WTC11 (cell line): ENCODE measurements at regions not wholly inside any gene's neighbourhood (a gene's known extent, or its start where the extent isn't known, plus 50 kb on each side); places are given as distances from the start of the nearest gene placed in this dataset.

Experiments
- ATAC-seq: fragments of 200-7000 bp; cut with Tn5 transposase; 2 replicates; pipeline ENCODE4 v1.10.0; 2021; ENCODE audit warnings: mild to moderate bottlenecking, moderate library complexity
- CTCF ChIA-PET: fragments of 300-600 bp; sonication (Branson Sonifier 250); formaldehyde crosslinking; loops from one replicate; lab custom pipeline; 2021; ENCODE audit warnings: antibody characterized with exemption; lab: Charles Lee
- POLR2A ChIA-PET: fragments of 350-600 bp; sonication (Branson Sonifier 250); formaldehyde crosslinking; loops from one replicate; lab custom pipeline; 2021; ENCODE audit warnings: antibody characterized with exemption; lab: Charles Lee
- DNase-seq: peaks from one replicate; pipeline ENCODE4 v3.0.0; 2021; ENCODE audit warnings: low spot score
- H3K27ac Mint-ChIP-seq: 2 replicates; pipeline ENCODE4 v1.8.0; 2021; ENCODE audit warnings: mixed read lengths
- H3K27me3 Mint-ChIP-seq: 2 replicates; pipeline ENCODE4 v1.8.0; 2021; ENCODE audit warnings: low read depth, mild to moderate bottlenecking, moderate library complexity, mixed read lengths
- H3K36me3 Mint-ChIP-seq: 2 replicates; pipeline ENCODE4 v1.8.0; 2021; ENCODE audit warnings: mixed read lengths
- H3K4me1 Mint-ChIP-seq: 2 replicates; pipeline ENCODE4 v1.8.0; 2022; ENCODE audit warnings: mixed read lengths
- H3K4me3 Mint-ChIP-seq: 2 replicates; pipeline ENCODE4 v1.8.0; 2021; ENCODE audit warnings: mild to moderate bottlenecking, moderate library complexity, mixed read lengths
- H3K9me3 Mint-ChIP-seq: 2 replicates; pipeline ENCODE4 v1.8.0; 2021; ENCODE audit warnings: mixed read lengths
- AR ChIP-seq: fragments of 250-450 bp; sonication (Bioruptor Pico); IDR thresholded peaks from 2 replicates; pipeline ENCODE4 v1.9.0; 2021; ENCODE audit warnings: mild to moderate bottlenecking
- E2F5 ChIP-seq: sonication (generic); formaldehyde crosslinking; IDR thresholded peaks from 2 replicates; pipeline ENCODE4 v1.8.1; 2022; ENCODE audit warnings: mild to moderate bottlenecking, moderate library complexity, missing genetic modification reagents
- GTF2I ChIP-seq: fragments of 250-450 bp; sonication (Bioruptor Pico); conservative IDR thresholded peaks from 2 replicates; pipeline ENCODE4 v1.4.0; 2021; ENCODE audit warnings: mild to moderate bottlenecking
- JUN ChIP-seq: sonication (generic); formaldehyde crosslinking; IDR thresholded peaks from 2 replicates; pipeline ENCODE4 v1.8.0; 2023; ENCODE audit warnings: mild to moderate bottlenecking, missing genetic modification reagents
- MAX ChIP-seq: sonication (generic); formaldehyde crosslinking; IDR thresholded peaks from 2 replicates; pipeline ENCODE4 v1.8.0; 2022; ENCODE audit warnings: mild to moderate bottlenecking, missing genetic modification reagents
- NR2C2 ChIP-seq: sonication (generic); formaldehyde crosslinking; IDR thresholded peaks from 2 replicates; pipeline ENCODE4 v1.8.0; 2022; ENCODE audit warnings: mild to moderate bottlenecking, missing genetic modification reagents
- NR3C1 ChIP-seq: sonication (generic); formaldehyde crosslinking; conservative IDR thresholded peaks from 2 replicates; pipeline ENCODE4 v1.8.1; 2023; ENCODE audit warnings: low read depth, mild to moderate bottlenecking, missing genetic modification reagents
- PRDM15 ChIP-seq: sonication (generic); formaldehyde crosslinking; IDR thresholded peaks from 2 replicates; pipeline ENCODE4 v1.8.0; 2022; ENCODE audit warnings: missing genetic modification reagents
- RELA ChIP-seq: sonication (generic); formaldehyde crosslinking; IDR thresholded peaks from 2 replicates; pipeline ENCODE4 v1.8.1; 2022; ENCODE audit warnings: missing genetic modification reagents, mild to moderate bottlenecking, borderline replicate concordance
- SMAD4 ChIP-seq: sonication (generic); formaldehyde crosslinking; IDR thresholded peaks from 2 replicates; pipeline ENCODE4 v1.8.0; 2022; ENCODE audit warnings: mild to moderate bottlenecking, missing genetic modification reagents
- ZNF219 ChIP-seq: sonication (generic); formaldehyde crosslinking; IDR thresholded peaks from 2 replicates; pipeline ENCODE4 v1.8.0; 2023; ENCODE audit warnings: missing genetic modification reagents, mild to moderate bottlenecking, borderline replicate concordance
- ZNF317 ChIP-seq: sonication (generic); formaldehyde crosslinking; IDR thresholded peaks from 2 replicates; pipeline ENCODE4 v1.8.1; 2023; ENCODE audit warnings: low read depth, mild to moderate bottlenecking, moderate library complexity, missing genetic modification reagents, borderline replicate concordance
- ZNF416 ChIP-seq: fragments of 250-450 bp; sonication (Bioruptor Pico); IDR thresholded peaks from 2 replicates; pipeline ENCODE4 v1.9.0; 2021; ENCODE audit warnings: mild to moderate bottlenecking, inconsistent platforms
- TF ChIP-seq, protein P1 (sequence below): sonication (generic); formaldehyde crosslinking; IDR thresholded peaks from 2 replicates; pipeline ENCODE4 v1.8.0; 2023; ENCODE audit warnings: missing genetic modification reagents
- TF ChIP-seq, protein P2 (sequence below): sonication (generic); formaldehyde crosslinking; IDR thresholded peaks from 2 replicates; pipeline ENCODE4 v1.8.1; 2023; ENCODE audit warnings: mild to moderate bottlenecking, missing genetic modification reagents, borderline replicate concordance

DNA sequence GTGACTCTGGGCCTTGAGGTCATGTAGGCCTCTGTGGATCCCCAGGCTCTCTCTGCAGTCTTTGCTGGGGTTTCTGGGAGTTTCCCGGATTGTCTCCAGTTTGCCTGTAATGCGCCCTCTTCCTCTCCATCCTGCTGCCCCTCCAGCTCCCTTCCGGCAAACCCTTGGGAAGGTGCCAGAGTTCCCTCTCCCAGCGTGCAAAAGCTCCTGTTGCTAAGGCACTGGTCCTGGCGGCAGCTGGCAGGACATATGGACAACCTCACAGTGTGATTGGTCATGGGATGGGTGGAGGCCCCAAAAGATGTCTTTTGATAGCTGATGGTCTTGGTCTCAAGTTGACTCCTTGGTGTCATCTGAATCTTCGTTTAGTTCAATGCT lies 320.1 kb downstream of the CYP26B1 start:
- ATAC-seq (no peak), DNase-seq (no peak)
- H3K36me3 Mint-ChIP-seq = no peaks in the 10 kb centered on the region; the same call in 1 of the 2 replicates
- ChIA-PET CTCF (no interaction called here), POLR2A (no interaction called here)
- no peak overlapping the region for H3K4me3 Mint-ChIP-seq
- H3K27me3 Mint-ChIP-seq = no peaks in the 10 kb centered on the region; the same call in 1 of the 2 replicates
- no peaks in the 10 kb centered on the region for H3K4me1 Mint-ChIP-seq
- peaks cover 26% of the 10 kb centered on the region for H3K9me3 Mint-ChIP-seq
- TF ChIP-seq MAX (CRISPR knock-in tag) = no peak
- no peak for TF ChIP-seq JUN (CRISPR knock-in tag)
- TF ChIP-seq ZNF317 (CRISPR knock-in tag) = no peak
- no peak for TF ChIP-seq SMAD4 (CRISPR knock-in tag)
- no peak for TF ChIP-seq PRDM15 (CRISPR knock-in tag)
- TF ChIP-seq NR3C1 (CRISPR knock-in tag) = no peak
- TF ChIP-seq ZNF219 (CRISPR knock-in tag) = no peak
- TF ChIP-seq, protein P1, sequence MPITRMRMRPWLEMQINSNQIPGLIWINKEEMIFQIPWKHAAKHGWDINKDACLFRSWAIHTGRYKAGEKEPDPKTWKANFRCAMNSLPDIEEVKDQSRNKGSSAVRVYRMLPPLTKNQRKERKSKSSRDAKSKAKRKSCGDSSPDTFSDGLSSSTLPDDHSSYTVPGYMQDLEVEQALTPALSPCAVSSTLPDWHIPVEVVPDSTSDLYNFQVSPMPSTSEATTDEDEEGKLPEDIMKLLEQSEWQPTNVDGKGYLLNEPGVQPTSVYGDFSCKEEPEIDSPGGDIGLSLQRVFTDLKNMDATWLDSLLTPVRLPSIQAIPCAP (CRISPR knock-in tag) = no peak
- TF ChIP-seq ZNF416 (CRISPR knock-in tag) = no peak
- TF ChIP-seq RELA (CRISPR knock-in tag) = no peak
- no peak for TF ChIP-seq AR (CRISPR knock-in tag)
- TF ChIP-seq GTF2I (CRISPR knock-in tag) = no peak
- TF ChIP-seq, protein P2, sequence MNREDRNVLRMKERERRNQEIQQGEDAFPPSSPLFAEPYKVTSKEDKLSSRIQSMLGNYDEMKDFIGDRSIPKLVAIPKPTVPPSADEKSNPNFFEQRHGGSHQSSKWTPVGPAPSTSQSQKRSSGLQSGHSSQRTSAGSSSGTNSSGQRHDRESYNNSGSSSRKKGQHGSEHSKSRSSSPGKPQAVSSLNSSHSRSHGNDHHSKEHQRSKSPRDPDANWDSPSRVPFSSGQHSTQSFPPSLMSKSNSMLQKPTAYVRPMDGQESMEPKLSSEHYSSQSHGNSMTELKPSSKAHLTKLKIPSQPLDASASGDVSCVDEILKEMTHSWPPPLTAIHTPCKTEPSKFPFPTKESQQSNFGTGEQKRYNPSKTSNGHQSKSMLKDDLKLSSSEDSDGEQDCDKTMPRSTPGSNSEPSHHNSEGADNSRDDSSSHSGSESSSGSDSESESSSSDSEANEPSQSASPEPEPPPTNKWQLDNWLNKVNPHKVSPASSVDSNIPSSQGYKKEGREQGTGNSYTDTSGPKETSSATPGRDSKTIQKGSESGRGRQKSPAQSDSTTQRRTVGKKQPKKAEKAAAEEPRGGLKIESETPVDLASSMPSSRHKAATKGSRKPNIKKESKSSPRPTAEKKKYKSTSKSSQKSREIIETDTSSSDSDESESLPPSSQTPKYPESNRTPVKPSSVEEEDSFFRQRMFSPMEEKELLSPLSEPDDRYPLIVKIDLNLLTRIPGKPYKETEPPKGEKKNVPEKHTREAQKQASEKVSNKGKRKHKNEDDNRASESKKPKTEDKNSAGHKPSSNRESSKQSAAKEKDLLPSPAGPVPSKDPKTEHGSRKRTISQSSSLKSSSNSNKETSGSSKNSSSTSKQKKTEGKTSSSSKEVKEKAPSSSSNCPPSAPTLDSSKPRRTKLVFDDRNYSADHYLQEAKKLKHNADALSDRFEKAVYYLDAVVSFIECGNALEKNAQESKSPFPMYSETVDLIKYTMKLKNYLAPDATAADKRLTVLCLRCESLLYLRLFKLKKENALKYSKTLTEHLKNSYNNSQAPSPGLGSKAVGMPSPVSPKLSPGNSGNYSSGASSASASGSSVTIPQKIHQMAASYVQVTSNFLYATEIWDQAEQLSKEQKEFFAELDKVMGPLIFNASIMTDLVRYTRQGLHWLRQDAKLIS = no peak
- no peak for TF ChIP-seq E2F5 (CRISPR knock-in tag)
- no peak for TF ChIP-seq NR2C2
- TF ChIP-seq, all 79 proteins: peak for 0
- no peak overlapping the region for H3K27ac Mint-ChIP-seq
